H1 (cell line): ENCODE measurements at regions not wholly inside any gene's neighbourhood (a gene's known extent, or its start where the extent isn't known, plus 50 kb on each side); places are given as distances from the start of the nearest gene placed in this dataset.

ENCODE experiments used
- BRCA1 ChIP-seq: IDR thresholded peaks from 2 replicates; pipeline ENCODE4 v1.6.1; 2012; ENCODE audit warnings: low read depth, low read length, improper control_type of control experiment
- CHD1 ChIP-seq: IDR thresholded peaks from 2 replicates; pipeline ENCODE4 v1.6.1; 2012; ENCODE audit warnings: low read depth, low read length, improper control_type of control experiment
- EZH2 ChIP-seq: fragments of 200-600 bp; sonication (generic); IDR thresholded peaks from 2 replicates; pipeline ENCODE4 v1.7.1; 2012; ENCODE audit warnings: low read depth, mild to moderate bottlenecking, moderate library complexity, low read length, inconsistent platforms; ENCODE audit not compliant: severe bottlenecking
- GTF2F1 ChIP-seq: IDR thresholded peaks from 2 replicates; pipeline ENCODE4 v1.6.1; 2012; ENCODE audit warnings: low read depth, low read length, improper control_type of control experiment, borderline replicate concordance
- POLR2A ChIP-seq, 2 experiments: IDR thresholded peaks; 1 replicate in 1 of 2; 2 replicates in 1 of 2; pipeline ENCODE4 v1.6.1; 2011; ENCODE audit warnings: low read depth in 2 of 2, low read length in 2 of 2, mild to moderate bottlenecking in 2 of 2; ENCODE audit errors: control extremely low read depth in 1 of 2
- TF ChIP-seq, protein P1 (sequence below), 3 experiments: IDR thresholded peaks; 1 replicate in 2 of 3; 2 replicates in 1 of 3; pipeline versions ENCODE4 v1.5.1 to v1.6.1; 2011; ENCODE audit warnings: low read length in 3 of 3, mild to moderate bottlenecking in 3 of 3, inconsistent platforms in 2 of 3, low read depth in 1 of 3, moderate library complexity in 1 of 3; ENCODE audit not compliant: insufficient read depth in 1 of 3; ENCODE audit errors: control extremely low read depth in 1 of 3
- TF ChIP-seq, protein P2 (sequence below): fragments of 300-600 bp; sonication (generic); IDR thresholded peaks from 2 replicates; pipeline ENCODE4 v1.7.1; 2012; ENCODE audit warnings: low read length, moderate library complexity, mild to moderate bottlenecking, inconsistent platforms; ENCODE audit not compliant: insufficient replicate concordance

DNA sequence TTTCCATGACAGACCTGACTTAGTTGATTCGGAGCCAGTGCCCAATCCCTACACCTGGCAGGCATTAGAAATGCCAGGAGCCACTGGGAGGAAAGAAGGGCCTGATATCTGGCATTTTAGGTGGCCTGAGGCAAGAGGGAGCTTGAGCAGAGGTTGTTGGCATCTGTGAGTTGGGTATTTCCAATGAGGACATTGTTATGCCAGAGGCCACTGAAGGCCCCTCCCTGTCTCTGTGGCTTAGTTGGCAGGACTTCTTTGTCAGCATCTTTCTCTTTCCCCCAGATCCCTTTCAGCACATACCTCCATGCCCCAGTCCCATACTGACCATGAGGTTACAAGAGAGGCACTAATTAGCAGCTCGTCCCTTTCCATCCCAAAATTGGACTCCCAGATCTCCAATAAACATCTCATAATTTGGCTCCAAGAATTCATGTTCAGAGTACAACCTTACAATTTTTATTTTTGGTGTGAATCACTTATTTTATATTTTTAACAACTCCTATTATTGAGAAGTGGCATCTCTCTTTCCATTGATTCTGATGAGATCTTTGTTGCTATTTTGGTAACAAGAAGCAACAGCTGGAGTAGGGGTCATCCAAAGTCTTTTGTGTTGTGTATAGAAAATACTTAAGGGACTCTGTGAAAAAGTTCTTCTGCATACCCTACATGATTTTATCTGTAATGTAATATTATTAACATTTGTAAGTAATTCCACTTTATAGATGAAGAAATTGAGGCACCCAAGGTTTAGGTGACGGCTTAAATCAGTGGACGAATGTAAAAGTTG lies 68.6 kb upstream of the MAP3K1 start:
- TF ChIP-seq GTF2F1 (no peak), BRCA1 (no peak), CHD1 (no peak), EZH2 (no peak), POLR2A (IDR thresholded peaks at IDR 0.05; ENCODE audit: control extremely low read depth in 1 of 2, low read depth in 2 of 2, low read length in 2 of 2) (no peak)
- TF ChIP-seq, protein P1, sequence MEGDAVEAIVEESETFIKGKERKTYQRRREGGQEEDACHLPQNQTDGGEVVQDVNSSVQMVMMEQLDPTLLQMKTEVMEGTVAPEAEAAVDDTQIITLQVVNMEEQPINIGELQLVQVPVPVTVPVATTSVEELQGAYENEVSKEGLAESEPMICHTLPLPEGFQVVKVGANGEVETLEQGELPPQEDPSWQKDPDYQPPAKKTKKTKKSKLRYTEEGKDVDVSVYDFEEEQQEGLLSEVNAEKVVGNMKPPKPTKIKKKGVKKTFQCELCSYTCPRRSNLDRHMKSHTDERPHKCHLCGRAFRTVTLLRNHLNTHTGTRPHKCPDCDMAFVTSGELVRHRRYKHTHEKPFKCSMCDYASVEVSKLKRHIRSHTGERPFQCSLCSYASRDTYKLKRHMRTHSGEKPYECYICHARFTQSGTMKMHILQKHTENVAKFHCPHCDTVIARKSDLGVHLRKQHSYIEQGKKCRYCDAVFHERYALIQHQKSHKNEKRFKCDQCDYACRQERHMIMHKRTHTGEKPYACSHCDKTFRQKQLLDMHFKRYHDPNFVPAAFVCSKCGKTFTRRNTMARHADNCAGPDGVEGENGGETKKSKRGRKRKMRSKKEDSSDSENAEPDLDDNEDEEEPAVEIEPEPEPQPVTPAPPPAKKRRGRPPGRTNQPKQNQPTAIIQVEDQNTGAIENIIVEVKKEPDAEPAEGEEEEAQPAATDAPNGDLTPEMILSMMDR (IDR thresholded peaks at IDR 0.05; ENCODE audit: control extremely low read depth in 1 of 3, insufficient read depth in 1 of 3, low read depth in 1 of 3, low read length in 3 of 3), result no peak
- TF ChIP-seq, protein P2, sequence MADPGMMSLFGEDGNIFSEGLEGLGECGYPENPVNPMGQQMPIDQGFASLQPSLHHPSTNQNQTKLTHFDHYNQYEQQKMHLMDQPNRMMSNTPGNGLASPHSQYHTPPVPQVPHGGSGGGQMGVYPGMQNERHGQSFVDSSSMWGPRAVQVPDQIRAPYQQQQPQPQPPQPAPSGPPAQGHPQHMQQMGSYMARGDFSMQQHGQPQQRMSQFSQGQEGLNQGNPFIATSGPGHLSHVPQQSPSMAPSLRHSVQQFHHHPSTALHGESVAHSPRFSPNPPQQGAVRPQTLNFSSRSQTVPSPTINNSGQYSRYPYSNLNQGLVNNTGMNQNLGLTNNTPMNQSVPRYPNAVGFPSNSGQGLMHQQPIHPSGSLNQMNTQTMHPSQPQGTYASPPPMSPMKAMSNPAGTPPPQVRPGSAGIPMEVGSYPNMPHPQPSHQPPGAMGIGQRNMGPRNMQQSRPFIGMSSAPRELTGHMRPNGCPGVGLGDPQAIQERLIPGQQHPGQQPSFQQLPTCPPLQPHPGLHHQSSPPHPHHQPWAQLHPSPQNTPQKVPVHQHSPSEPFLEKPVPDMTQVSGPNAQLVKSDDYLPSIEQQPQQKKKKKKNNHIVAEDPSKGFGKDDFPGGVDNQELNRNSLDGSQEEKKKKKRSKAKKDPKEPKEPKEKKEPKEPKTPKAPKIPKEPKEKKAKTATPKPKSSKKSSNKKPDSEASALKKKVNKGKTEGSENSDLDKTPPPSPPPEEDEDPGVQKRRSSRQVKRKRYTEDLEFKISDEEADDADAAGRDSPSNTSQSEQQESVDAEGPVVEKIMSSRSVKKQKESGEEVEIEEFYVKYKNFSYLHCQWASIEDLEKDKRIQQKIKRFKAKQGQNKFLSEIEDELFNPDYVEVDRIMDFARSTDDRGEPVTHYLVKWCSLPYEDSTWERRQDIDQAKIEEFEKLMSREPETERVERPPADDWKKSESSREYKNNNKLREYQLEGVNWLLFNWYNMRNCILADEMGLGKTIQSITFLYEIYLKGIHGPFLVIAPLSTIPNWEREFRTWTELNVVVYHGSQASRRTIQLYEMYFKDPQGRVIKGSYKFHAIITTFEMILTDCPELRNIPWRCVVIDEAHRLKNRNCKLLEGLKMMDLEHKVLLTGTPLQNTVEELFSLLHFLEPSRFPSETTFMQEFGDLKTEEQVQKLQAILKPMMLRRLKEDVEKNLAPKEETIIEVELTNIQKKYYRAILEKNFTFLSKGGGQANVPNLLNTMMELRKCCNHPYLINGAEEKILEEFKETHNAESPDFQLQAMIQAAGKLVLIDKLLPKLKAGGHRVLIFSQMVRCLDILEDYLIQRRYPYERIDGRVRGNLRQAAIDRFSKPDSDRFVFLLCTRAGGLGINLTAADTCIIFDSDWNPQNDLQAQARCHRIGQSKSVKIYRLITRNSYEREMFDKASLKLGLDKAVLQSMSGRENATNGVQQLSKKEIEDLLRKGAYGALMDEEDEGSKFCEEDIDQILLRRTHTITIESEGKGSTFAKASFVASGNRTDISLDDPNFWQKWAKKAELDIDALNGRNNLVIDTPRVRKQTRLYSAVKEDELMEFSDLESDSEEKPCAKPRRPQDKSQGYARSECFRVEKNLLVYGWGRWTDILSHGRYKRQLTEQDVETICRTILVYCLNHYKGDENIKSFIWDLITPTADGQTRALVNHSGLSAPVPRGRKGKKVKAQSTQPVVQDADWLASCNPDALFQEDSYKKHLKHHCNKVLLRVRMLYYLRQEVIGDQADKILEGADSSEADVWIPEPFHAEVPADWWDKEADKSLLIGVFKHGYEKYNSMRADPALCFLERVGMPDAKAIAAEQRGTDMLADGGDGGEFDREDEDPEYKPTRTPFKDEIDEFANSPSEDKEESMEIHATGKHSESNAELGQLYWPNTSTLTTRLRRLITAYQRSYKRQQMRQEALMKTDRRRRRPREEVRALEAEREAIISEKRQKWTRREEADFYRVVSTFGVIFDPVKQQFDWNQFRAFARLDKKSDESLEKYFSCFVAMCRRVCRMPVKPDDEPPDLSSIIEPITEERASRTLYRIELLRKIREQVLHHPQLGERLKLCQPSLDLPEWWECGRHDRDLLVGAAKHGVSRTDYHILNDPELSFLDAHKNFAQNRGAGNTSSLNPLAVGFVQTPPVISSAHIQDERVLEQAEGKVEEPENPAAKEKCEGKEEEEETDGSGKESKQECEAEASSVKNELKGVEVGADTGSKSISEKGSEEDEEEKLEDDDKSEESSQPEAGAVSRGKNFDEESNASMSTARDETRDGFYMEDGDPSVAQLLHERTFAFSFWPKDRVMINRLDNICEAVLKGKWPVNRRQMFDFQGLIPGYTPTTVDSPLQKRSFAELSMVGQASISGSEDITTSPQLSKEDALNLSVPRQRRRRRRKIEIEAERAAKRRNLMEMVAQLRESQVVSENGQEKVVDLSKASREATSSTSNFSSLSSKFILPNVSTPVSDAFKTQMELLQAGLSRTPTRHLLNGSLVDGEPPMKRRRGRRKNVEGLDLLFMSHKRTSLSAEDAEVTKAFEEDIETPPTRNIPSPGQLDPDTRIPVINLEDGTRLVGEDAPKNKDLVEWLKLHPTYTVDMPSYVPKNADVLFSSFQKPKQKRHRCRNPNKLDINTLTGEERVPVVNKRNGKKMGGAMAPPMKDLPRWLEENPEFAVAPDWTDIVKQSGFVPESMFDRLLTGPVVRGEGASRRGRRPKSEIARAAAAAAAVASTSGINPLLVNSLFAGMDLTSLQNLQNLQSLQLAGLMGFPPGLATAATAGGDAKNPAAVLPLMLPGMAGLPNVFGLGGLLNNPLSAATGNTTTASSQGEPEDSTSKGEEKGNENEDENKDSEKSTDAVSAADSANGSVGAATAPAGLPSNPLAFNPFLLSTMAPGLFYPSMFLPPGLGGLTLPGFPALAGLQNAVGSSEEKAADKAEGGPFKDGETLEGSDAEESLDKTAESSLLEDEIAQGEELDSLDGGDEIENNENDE, result no peak
